HEK293 (cell line): ENCODE measurements at regions not wholly inside any gene's neighbourhood (a gene's known extent, or its start where the extent isn't known, plus 50 kb on each side); places are given as distances from the start of the nearest gene placed in this dataset.
A peak's percentile ranks its signal among the peaks of the same experiment; 100 is the strongest.

Experiments used
- CTCF ChIA-PET: fragments of 350-600 bp; formaldehyde crosslinking; extraction: SDS; loops from one replicate; lab custom pipeline; 2021; ENCODE audit warnings: antibody characterized with exemption; lab: Yijun Ruan, JAX
- POLR2A ChIA-PET: fragments of 300-600 bp; formaldehyde crosslinking; extraction: SDS; loops from one replicate; lab custom pipeline; 2020; ENCODE audit warnings: antibody characterized with exemption, inconsistent platforms; lab: Yijun Ruan, JAX
- H3K27ac ChIP-seq: fragments of 200-500 bp; sonication (Bioruptor generic); 2 replicates; pipeline ENCODE4 v1.5.1; 2014; ENCODE audit warnings: low read depth, low read length, control low read depth, inconsistent platforms; ENCODE audit errors: extremely low read depth
- H3K36me3 ChIP-seq, 2 experiments: fragments of 200-500 bp in 1 of 2; sonication (Bioruptor generic) in 1 of 2; 1 replicate in 1 of 2; 2 replicates in 1 of 2; pipeline ENCODE4 v1.5.1; 2014 to 2017; ENCODE audit warnings: inconsistent platforms in 2 of 2, low read length in 2 of 2; ENCODE audit not compliant: control insufficient read depth in 2 of 2, insufficient read depth in 1 of 2
- H3K4me1 ChIP-seq: fragments of 200-500 bp; sonication (Bioruptor generic); 2 replicates; pipeline ENCODE4 v1.5.1; 2014; ENCODE audit warnings: mild to moderate bottlenecking, low read length, inconsistent platforms; ENCODE audit not compliant: control insufficient read depth, insufficient read depth
- H3K4me3 ChIP-seq: 2 replicates; pipeline ENCODE4 v1.5.1; 2011; ENCODE audit warnings: low read depth, mild to moderate bottlenecking, control low read depth, low read length, moderate library complexity
- H3K9me3 ChIP-seq: fragments of 200-500 bp; sonication (Bioruptor generic); 2 replicates; pipeline ENCODE4 v1.5.1; 2014; ENCODE audit warnings: low read depth, low read length, inconsistent platforms; ENCODE audit not compliant: control insufficient read depth, insufficient read depth
- ATF2 ChIP-seq: fragments of 450-650 bp; formaldehyde crosslinking; IDR thresholded peaks from 2 replicates; pipeline ENCODE4 v1.5.1; 2016; ENCODE audit warnings: missing biosample characterization, missing genetic modification characterization, low read depth
- PRDM10 ChIP-seq: fragments of 450-650 bp; formaldehyde crosslinking; IDR thresholded peaks from 2 replicates; pipeline ENCODE4 v1.5.1; 2016; ENCODE audit warnings: missing biosample characterization, missing genetic modification characterization
- ZBTB10 ChIP-seq: fragments of 450-650 bp; formaldehyde crosslinking; IDR thresholded peaks from 2 replicates; pipeline ENCODE4 v1.5.1; 2016; ENCODE audit warnings: missing biosample characterization, missing genetic modification characterization
- ZNF133 ChIP-seq: fragments of 450-650 bp; formaldehyde crosslinking; IDR thresholded peaks from 2 replicates; pipeline ENCODE4 v1.5.1; 2016; ENCODE audit warnings: missing biosample characterization, missing genetic modification characterization
- ZNF311 ChIP-seq: fragments of 450-650 bp; formaldehyde crosslinking; IDR thresholded peaks from 2 replicates; pipeline ENCODE4 v1.5.1; 2017; ENCODE audit warnings: missing biosample characterization, missing genetic modification characterization, borderline replicate concordance
- ZNF37A ChIP-seq: fragments of 450-650 bp; IDR thresholded peaks from 2 replicates; pipeline ENCODE4 v1.5.1; 2018; ENCODE audit warnings: missing biosample characterization, missing genetic modification characterization
- ZNF398 ChIP-seq: fragments of 450-650 bp; formaldehyde crosslinking; IDR thresholded peaks from 2 replicates; pipeline ENCODE4 v1.5.1; 2017; ENCODE audit warnings: missing biosample characterization, missing genetic modification characterization
- ZNF558 ChIP-seq: fragments of 450-650 bp; formaldehyde crosslinking; IDR thresholded peaks from 2 replicates; pipeline ENCODE4 v1.5.1; 2016; ENCODE audit warnings: missing biosample characterization, missing genetic modification characterization
- ZNF654 ChIP-seq: fragments of 450-650 bp; formaldehyde crosslinking; IDR thresholded peaks from 2 replicates; pipeline ENCODE4 v1.5.1; 2016; ENCODE audit warnings: low read depth, missing biosample characterization, missing genetic modification characterization
- ZNF707 ChIP-seq: fragments of 450-650 bp; formaldehyde crosslinking; IDR thresholded peaks from 2 replicates; pipeline ENCODE4 v1.5.1; 2016; ENCODE audit warnings: missing biosample characterization, missing genetic modification characterization
- ZNF785 ChIP-seq: fragments of 450-650 bp; formaldehyde crosslinking; IDR thresholded peaks from 2 replicates; pipeline ENCODE4 v1.5.1; 2016; ENCODE audit warnings: missing biosample characterization, missing genetic modification characterization
- ZSCAN5A ChIP-seq: fragments of 450-650 bp; formaldehyde crosslinking; IDR thresholded peaks from 2 replicates; pipeline ENCODE4 v1.5.1; 2016; ENCODE audit warnings: missing biosample characterization, missing genetic modification characterization

GRCh38 chr5:92492908-92493307 lies 1088.1 kb downstream of the NR2F1-AS1 start (continued):
- no peak for TF ChIP-seq ZBTB10
- TF ChIP-seq ZSCAN5A (tag by site-specific recombination) = no peak
- no peak for TF ChIP-seq PRDM10
- no peak for TF ChIP-seq ZNF37A (tag by site-specific recombination)
- TF ChIP-seq ZNF785 (tag by site-specific recombination) = no peak
- TF ChIP-seq, all 188 proteins: peak for 0

GRCh38 chr5:92484484-92484883 lies 1096.5 kb downstream of the NR2F1-AS1 start:
- ChIA-PET POLR2A (no interaction called here), CTCF (no interaction called here)
- H3K4me1 ChIP-seq = peaks cover 3% of the 10 kb centered on the region; the same call in 1 of the 2 replicates

GRCh38 chr5:92472981-92473566 lies 1090.0 kb upstream of the ARRDC3 start:
- H3K4me1 ChIP-seq = no peaks in the 10 kb centered on the region
- H3K9me3 ChIP-seq = no peaks in the 10 kb centered on the region
- ChIA-PET CTCF (interaction anchor here (0.5 kb wide), 1 partner anchor 952 kb away, joined by 3 read pairs; no protein-coding TSS in a partner anchor), POLR2A (no interaction called here)
- H3K27ac ChIP-seq = no peak overlapping the region
- H3K4me3 ChIP-seq = no peak overlapping the region
- H3K36me3 ChIP-seq = no peaks in the 10 kb centered on the region
- peak; percentile 92 for TF ChIP-seq ZNF707 (tag by site-specific recombination)
- no peak for TF ChIP-seq ZNF311
- TF ChIP-seq ZNF398 (tag by site-specific recombination) = no peak
- TF ChIP-seq ZNF133 (tag by site-specific recombination) = no peak
- TF ChIP-seq ZNF654 (tag by site-specific recombination) = no peak

More at GRCh38 chr5:92484484-92484883, 1096.5 kb downstream of the NR2F1-AS1 start:
- Histone ChIP-seq H3K36me3 (no peaks in the 10 kb centered on the region), H3K27ac (no peak overlapping the region), H3K9me3 (no peaks in the 10 kb centered on the region), H3K4me3 (no peak overlapping the region)
- TF ChIP-seq ZNF558 (tag by site-specific recombination) = no peak
- TF ChIP-seq ATF2 = peak; percentile 86
